Pancreas (tissue), 10 donors: ENCODE measurements at regions not wholly inside any gene's neighbourhood (a gene's known extent, or its start where the extent isn't known, plus 50 kb on each side); places are given as distances from the start of the nearest gene placed in this dataset.

ENCODE experiments used
- ATAC-seq, 4 donors: fragments of 200-7000 bp; cut with Tn5 transposase; one replicate each; pipeline versions ENCODE4 v1.8.0 to v1.9.1; 2020; ENCODE audit warnings: mild to moderate bottlenecking in 4 of 4, moderate library complexity in 4 of 4
- DNase-seq, 6 donors: peaks; one replicate each; pipeline ENCODE4 v3.0.0-alpha.2; 2020
- FAIRE-seq: peaks from 2 replicates; lab custom pipeline; 2012; peaks lifted over from hg19 to GRCh38; lab: Jason Lieb, UNC
- H3K27ac ChIP-seq, 4 donors: fragments of 200-600 bp; sonication (generic); 1 replicate in 3 of 4; 2 replicates in 1 of 4; pipeline versions ENCODE4 v1.5.0 to v1.8.0; 2020
- H3K27me3 ChIP-seq, 4 donors: fragments of 200-600 bp; one replicate each; pipeline ENCODE4 v1.8.0; 2021
- H3K36me3 ChIP-seq, 3 donors: fragments of 200-600 bp; sonication (generic) in 1 of 3; one replicate each; pipeline versions ENCODE4 v1.5.0 to v1.8.0; 2020 to 2021
- H3K4me1 ChIP-seq, 3 donors: fragments of 200-600 bp; one replicate each; pipeline ENCODE4 v1.8.0; 2021
- H3K4me3 ChIP-seq, 4 donors: fragments of 200-600 bp; sonication (generic) in 2 of 4; one replicate each; pipeline versions ENCODE4 v1.5.0 to v1.8.0; 2020 to 2021
- H3K9me3 ChIP-seq, 4 donors: fragments of 200-600 bp; one replicate each; pipeline ENCODE4 v1.8.0; 2021
- WGBS, 2 donors: extraction: QIAGEN DNeasy Blood & Tissue Kit; methylation state at CpG; one replicate each; pipeline ENCODE4 v1.1.7; 2013; 5-methylcytosine and 5-hydroxymethylcytosine counted together
- intact Hi-C, 3 donors: fragments of 100-400 bp; cut with DNase I; formaldehyde crosslinking; loops; one replicate each; pipeline versions ENCODE4 v1.11.1 to v1.14.2; 2022
- TF ChIP-seq, protein P1 (sequence below), 4 donors: fragments of 200-600 bp; sonication (generic) in 3 of 4; IDR thresholded peaks; one replicate each; pipeline versions ENCODE4 v1.5.0 to v1.8.0; 2021; ENCODE audit warnings: antibody characterized with exemption in 4 of 4
- donor health status: healthy with polysubstance abuse.
- donor health status: DM: no; HTN: no; CAD: no; lungs with moderate emphysema.
- donor health status: DM: no; HTN: no; CAD: no.
- donor health status: control.
- donor health status: control.
- donor health status: Bipolar disorder and iron deficiency.
- donor health status: DM: yes; HTN: yes; CAD: no.
- donor health status: DM: no; HTN: no; CAD: no.
- donor health status: DM: no; HTN: no; CAD: no.
- donor health status: DM: yes; HTN: yes; CAD: no.

DNA sequence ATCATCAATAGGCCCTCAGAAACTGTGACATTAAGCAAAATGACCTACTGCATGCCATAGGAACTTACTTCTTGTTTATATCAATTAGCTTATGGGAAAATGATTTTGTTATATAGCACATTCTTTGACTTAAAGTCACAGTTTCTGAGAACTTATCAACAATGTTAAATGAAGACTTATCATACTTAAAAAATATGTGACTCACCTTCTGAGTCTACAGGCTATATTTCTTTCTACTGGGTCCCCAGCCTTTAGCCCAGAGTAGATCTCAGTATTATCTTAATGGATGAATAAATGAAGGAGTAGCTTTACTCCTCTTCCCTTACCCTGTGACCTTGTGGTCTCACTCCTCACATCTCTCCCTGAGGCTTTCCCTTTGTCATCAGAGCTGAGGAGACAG, 180.2 kb downstream of the MAFB start:
- no peak for FAIRE-seq
- intact Hi-C loops: no loop called here
- no peak for DNase-seq
- Histone ChIP-seq H3K27ac (no peak overlapping the region), H3K4me1 (no peaks in the 10 kb centered on the region), H3K9me3 (no peaks in the 10 kb centered on the region), H3K4me3 (no peak overlapping the region), H3K27me3 (no peaks in the 10 kb centered on the region), H3K36me3 (no peaks in the 10 kb centered on the region)
- ATAC-seq: no peak
- TF ChIP-seq, protein P1, sequence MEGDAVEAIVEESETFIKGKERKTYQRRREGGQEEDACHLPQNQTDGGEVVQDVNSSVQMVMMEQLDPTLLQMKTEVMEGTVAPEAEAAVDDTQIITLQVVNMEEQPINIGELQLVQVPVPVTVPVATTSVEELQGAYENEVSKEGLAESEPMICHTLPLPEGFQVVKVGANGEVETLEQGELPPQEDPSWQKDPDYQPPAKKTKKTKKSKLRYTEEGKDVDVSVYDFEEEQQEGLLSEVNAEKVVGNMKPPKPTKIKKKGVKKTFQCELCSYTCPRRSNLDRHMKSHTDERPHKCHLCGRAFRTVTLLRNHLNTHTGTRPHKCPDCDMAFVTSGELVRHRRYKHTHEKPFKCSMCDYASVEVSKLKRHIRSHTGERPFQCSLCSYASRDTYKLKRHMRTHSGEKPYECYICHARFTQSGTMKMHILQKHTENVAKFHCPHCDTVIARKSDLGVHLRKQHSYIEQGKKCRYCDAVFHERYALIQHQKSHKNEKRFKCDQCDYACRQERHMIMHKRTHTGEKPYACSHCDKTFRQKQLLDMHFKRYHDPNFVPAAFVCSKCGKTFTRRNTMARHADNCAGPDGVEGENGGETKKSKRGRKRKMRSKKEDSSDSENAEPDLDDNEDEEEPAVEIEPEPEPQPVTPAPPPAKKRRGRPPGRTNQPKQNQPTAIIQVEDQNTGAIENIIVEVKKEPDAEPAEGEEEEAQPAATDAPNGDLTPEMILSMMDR (IDR thresholded peaks at IDR 0.05): no peak

DNA sequence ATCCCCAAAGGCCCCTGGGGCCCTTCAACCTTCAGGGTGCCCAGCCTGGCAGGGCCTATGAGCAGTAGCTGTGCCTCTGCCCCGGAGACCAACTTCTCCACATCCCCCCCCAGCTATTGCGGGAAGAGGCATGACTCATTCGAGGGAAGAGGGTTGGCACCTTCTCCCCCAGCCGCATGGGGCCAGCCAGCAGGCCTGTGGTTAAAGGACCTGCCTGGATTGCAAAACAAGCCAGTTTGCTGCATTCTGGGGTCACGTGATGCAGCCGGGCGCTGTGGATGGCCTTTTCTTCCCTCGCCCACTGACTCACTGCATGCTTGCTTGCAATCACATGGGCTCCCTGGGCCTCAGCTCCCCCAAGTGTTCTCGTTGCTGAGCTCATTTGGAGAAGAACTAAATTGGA, 182.5 kb downstream of the MAFB start:
- ATAC-seq: peak in 3 of 4 donors; percentile 72 to 89 (median 86)
- no peaks in the 10 kb centered on the region for H3K27me3 ChIP-seq
- no peaks in the 10 kb centered on the region for H3K4me1 ChIP-seq
- no peak overlapping the region for H3K4me3 ChIP-seq
- no peak for FAIRE-seq
- H3K27ac ChIP-seq: no peak overlapping the region
- TF ChIP-seq, protein P1 (IDR thresholded peaks at IDR 0.05): no peak
- no peaks in the 10 kb centered on the region for H3K9me3 ChIP-seq
- H3K36me3 ChIP-seq: no peaks in the 10 kb centered on the region
- intact Hi-C loops: no loop called here
- DNase-seq: peak in 5 of 6 donors; percentile 16 to 77 (median 28)
- 77 to 86% methylated on average over 9 of the region's 9 CpGs for WGBS, 2 donors

DNA sequence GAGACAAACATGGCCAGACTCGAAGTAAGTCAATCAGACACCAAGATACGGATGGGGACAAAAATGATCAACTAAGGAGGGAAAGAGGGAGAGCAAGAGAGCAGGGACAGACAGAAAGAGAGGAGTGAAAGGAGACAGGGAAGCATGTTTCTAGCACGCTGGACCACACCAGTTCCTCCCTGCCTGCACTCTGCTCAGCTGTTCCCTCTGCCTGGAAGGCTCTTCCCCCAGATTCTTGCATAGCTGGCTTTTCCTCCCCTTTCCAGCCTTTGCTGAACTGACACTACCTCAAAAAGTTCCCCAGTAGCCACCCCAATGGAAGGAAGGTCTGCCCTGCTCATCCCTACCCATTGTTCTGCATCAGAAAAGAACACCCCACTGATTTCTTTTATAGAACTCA, 185.9 kb downstream of the MAFB start:
- DNase-seq: no peak

DNA sequence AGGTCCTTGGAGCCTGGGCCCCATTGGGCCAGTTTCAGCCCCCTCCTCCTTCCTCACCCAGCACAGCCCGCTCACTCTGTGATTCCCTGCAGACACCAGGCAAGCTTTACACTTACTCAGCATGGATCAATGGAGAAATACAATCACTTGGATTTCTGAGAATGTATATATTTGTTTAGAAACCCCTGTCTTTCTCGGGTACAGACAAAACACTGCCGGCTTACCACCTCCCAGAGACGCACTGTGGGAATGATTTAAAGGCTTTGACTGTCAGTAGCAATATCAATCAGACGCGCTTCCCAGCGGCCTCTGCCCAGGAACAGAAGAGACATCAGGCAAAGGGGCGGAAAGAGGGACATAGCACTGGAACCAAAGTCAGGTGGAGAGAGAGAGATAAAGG, 186.5 kb downstream of the MAFB start:
- no peaks in the 10 kb centered on the region for H3K36me3 ChIP-seq
- no peak overlapping the region for H3K27ac ChIP-seq
- no peak for FAIRE-seq
- WGBS, 2 donors: 34 to 41% methylated on average over 8 of the region's 8 CpGs
- intact Hi-C loops: no loop called here
- no peaks in the 10 kb centered on the region for H3K9me3 ChIP-seq
- H3K27me3 ChIP-seq: no peaks in the 10 kb centered on the region
- DNase-seq: no peak
- TF ChIP-seq, protein P1 (IDR thresholded peaks at IDR 0.05): no peak
- H3K4me3 ChIP-seq: no peak overlapping the region
- no peaks in the 10 kb centered on the region for H3K4me1 ChIP-seq
- no peak for ATAC-seq

More for the DNA sequence above, 185.9 kb downstream of the MAFB start:
- FAIRE-seq: no peak
- intact Hi-C loops: no loop called here
- H3K4me1 ChIP-seq: no peaks in the 10 kb centered on the region
- 48 to 59% methylated on average over 3 of the region's 3 CpGs for WGBS, 2 donors
- TF ChIP-seq, protein P1 (IDR thresholded peaks at IDR 0.05): no peak
- H3K4me3 ChIP-seq: no peak overlapping the region
- no peaks in the 10 kb centered on the region for H3K36me3 ChIP-seq
- no peaks in the 10 kb centered on the region for H3K9me3 ChIP-seq
- no peak overlapping the region for H3K27ac ChIP-seq
- H3K27me3 ChIP-seq: no peaks in the 10 kb centered on the region
- peak in 1 of 4 donors; percentile 23 for ATAC-seq

DNA sequence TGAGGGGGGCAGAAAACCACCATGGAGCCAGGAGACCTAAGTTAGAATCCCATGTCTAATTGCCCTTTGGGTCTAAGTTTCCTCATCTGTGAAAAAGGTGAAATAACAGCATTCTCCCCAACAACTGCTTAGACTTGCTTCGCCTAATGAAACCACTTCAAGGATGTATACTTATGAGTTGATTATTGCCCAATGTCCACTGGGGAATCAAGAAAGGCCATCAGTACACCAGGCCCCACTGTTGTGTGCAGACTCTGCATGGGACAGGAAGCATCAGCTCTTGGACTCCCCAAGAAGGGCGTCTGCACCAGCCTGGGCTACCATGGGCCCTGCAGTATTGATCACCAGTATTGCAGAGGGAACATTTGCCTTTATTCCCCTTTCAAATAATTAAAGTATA, 189.6 kb downstream of the MAFB start:
- no peak for DNase-seq
- H3K27me3 ChIP-seq: no peaks in the 10 kb centered on the region
- ATAC-seq: no peak
- H3K27ac ChIP-seq: no peak overlapping the region
- no peaks in the 10 kb centered on the region for H3K36me3 ChIP-seq
- H3K4me1 ChIP-seq: no peaks in the 10 kb centered on the region
- TF ChIP-seq, protein P1 (IDR thresholded peaks at IDR 0.05): no peak
- no peaks in the 10 kb centered on the region for H3K9me3 ChIP-seq
- no peak for FAIRE-seq
- no peak overlapping the region for H3K4me3 ChIP-seq
- intact Hi-C loops: no loop called here
- 81 to 85% methylated on average over 2 of the region's 2 CpGs for WGBS, 2 donors
